ENCODE measurements at regions not wholly inside any gene's neighbourhood (a gene's known extent, or its start where the extent isn't known, plus 50 kb on each side); places are given as distances from the start of the nearest gene placed in this dataset.

DNA sequence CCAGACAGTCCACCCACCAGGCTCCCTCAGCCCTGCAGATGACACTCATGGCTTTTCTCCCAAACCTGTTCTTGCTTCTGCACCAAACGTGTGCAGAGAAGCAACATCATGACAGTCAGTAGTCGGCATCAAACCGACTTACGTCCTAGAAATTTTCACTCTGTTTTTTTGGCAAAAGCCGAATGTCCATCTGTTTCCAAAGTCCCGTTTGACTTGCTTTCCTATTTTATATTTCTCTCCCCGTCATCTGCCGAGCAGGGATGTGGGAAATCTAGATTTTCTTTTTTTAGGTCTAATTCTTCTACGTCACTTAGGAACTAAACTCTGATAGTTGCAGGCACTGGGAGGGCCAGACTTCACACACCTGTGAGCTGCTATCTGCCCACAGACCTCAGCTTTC is 104.9 kb downstream of the RMI2 start:
- TF ChIP-seq, protein P1, sequence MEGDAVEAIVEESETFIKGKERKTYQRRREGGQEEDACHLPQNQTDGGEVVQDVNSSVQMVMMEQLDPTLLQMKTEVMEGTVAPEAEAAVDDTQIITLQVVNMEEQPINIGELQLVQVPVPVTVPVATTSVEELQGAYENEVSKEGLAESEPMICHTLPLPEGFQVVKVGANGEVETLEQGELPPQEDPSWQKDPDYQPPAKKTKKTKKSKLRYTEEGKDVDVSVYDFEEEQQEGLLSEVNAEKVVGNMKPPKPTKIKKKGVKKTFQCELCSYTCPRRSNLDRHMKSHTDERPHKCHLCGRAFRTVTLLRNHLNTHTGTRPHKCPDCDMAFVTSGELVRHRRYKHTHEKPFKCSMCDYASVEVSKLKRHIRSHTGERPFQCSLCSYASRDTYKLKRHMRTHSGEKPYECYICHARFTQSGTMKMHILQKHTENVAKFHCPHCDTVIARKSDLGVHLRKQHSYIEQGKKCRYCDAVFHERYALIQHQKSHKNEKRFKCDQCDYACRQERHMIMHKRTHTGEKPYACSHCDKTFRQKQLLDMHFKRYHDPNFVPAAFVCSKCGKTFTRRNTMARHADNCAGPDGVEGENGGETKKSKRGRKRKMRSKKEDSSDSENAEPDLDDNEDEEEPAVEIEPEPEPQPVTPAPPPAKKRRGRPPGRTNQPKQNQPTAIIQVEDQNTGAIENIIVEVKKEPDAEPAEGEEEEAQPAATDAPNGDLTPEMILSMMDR (IDR thresholded peaks at IDR 0.05): no peak
- no peak for TF ChIP-seq POLR2A (IDR thresholded peaks at IDR 0.05)

All from uterus (tissue), 2 donors.